GM12872 (cell line): ENCODE measurements at regions not wholly inside any gene's neighbourhood (a gene's known extent, or its start where the extent isn't known, plus 50 kb on each side); places are given as distances from the start of the nearest gene placed in this dataset.

Source experiments
- CTCF ChIP-seq: IDR thresholded peaks from 3 replicates; pipeline ENCODE4 v1.5.1; 2011; ENCODE audit warnings: low read depth, mild to moderate bottlenecking, low read length, moderate library complexity; ENCODE audit not compliant: insufficient read depth

GRCh38 chr16:50950955-50951354 is 200.1 kb downstream of the SALL1 start:
- no peak for TF ChIP-seq CTCF

- TF ChIP-seq CTCF: no peak
Measured at GRCh38 chr16:50948268-50948930, 202.7 kb downstream of the SALL1 start.

- no peak for TF ChIP-seq CTCF
Measured at GRCh38 chr16:50947826-50948225, 203.2 kb downstream of the SALL1 start.

GRCh38 chr16:50946606-50947005 is 204.5 kb downstream of the SALL1 start:
- TF ChIP-seq CTCF: no peak

- no peak for TF ChIP-seq CTCF
Measured at GRCh38 chr16:50946098-50946497, 204.2 kb downstream of the CYLD start.

- no peak for TF ChIP-seq CTCF
Measured at GRCh38 chr16:50945171-50945570, 203.3 kb downstream of the CYLD start.

GRCh38 chr16:50944436-50944835 is 202.6 kb downstream of the CYLD start:
- TF ChIP-seq CTCF: no peak
